Gastroesophageal sphincter (tissue), 3 donors: ENCODE measurements at regions not wholly inside any gene's neighbourhood (a gene's known extent, or its start where the extent isn't known, plus 50 kb on each side); places are given as distances from the start of the nearest gene placed in this dataset.

Experiments used
- EP300 ChIP-seq: sonication (generic); formaldehyde crosslinking; IDR thresholded peaks from one replicate; pipeline ENCODE4 v1.6.1; 2017; ENCODE audit warnings: antibody characterized with exemption, mild to moderate bottlenecking
- POLR2A ChIP-seq, 2 donors: fragments of 450-650 bp; IDR thresholded peaks; one replicate each; pipeline ENCODE4 v1.6.1; 2017; ENCODE audit warnings: antibody characterized with exemption in 2 of 2, mild to moderate bottlenecking in 2 of 2, moderate library complexity in 1 of 2
- POLR2AphosphoS5 ChIP-seq: sonication (generic); formaldehyde crosslinking; IDR thresholded peaks from one replicate; pipeline ENCODE4 v1.6.1; 2017; ENCODE audit warnings: antibody characterized with exemption
- TF ChIP-seq, protein P1 (sequence below), 4 experiments: fragments of 200-600 bp in 2 of 4; fragments of 450-650 bp in 2 of 4; sonication (generic) in 1 of 4; IDR thresholded peaks; one replicate each; pipeline ENCODE4 v1.5.1; 2017 to 2019; ENCODE audit warnings: antibody characterized with exemption in 4 of 4, mild to moderate bottlenecking in 2 of 4, moderate library complexity in 2 of 4

GRCh38 chr18:22082408-22082807 lies 87.0 kb upstream of the GATA6 start:
- TF ChIP-seq, protein P1, sequence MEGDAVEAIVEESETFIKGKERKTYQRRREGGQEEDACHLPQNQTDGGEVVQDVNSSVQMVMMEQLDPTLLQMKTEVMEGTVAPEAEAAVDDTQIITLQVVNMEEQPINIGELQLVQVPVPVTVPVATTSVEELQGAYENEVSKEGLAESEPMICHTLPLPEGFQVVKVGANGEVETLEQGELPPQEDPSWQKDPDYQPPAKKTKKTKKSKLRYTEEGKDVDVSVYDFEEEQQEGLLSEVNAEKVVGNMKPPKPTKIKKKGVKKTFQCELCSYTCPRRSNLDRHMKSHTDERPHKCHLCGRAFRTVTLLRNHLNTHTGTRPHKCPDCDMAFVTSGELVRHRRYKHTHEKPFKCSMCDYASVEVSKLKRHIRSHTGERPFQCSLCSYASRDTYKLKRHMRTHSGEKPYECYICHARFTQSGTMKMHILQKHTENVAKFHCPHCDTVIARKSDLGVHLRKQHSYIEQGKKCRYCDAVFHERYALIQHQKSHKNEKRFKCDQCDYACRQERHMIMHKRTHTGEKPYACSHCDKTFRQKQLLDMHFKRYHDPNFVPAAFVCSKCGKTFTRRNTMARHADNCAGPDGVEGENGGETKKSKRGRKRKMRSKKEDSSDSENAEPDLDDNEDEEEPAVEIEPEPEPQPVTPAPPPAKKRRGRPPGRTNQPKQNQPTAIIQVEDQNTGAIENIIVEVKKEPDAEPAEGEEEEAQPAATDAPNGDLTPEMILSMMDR (IDR thresholded peaks at IDR 0.05): no peak
- no peak for TF ChIP-seq POLR2A (IDR thresholded peaks at IDR 0.05)
- TF ChIP-seq EP300: no peak
- no peak for TF ChIP-seq POLR2AphosphoS5
